ENCODE measurements at regions not wholly inside any gene's neighbourhood (a gene's known extent, or its start where the extent isn't known, plus 50 kb on each side); places are given as distances from the start of the nearest gene placed in this dataset.

DNA sequence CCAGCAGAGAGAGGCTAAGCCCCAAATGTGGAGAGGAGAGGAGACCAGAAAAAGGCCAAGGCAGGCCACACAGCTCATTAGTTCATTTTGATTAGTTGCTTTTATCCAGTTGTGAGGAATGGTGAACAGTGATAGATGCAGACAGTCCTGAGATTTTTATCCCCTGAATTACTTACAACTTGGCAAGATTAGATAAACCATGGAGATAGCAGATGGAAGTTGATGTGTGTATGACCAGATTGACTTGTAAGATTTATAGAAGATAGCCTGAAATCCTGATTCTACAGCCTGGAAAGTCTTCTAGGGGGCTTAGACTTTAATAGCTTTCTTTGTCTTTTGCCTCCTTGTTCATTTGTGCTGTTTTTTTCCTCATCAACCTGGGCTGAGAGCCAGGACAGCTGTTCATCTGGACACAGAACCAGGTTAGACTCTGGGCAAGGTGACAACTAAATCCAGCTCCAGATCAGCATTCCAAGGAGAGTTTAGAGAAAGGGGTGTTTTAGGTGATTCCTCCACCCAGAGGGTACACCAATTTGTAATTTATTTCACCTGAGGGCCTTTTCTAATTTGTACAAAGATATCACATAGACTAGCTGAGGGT, 215.5 kb downstream of the SPATA18 start:
- Mint-ChIP-seq H3K4me1 (ENCODE audit: unreplicated experiment) (no peaks in the 10 kb centered on the region), H3K9me3 (ENCODE audit: unreplicated experiment) (no peaks in the 10 kb centered on the region), H3K36me3 (ENCODE audit: unreplicated experiment) (no peaks in the 10 kb centered on the region), H3K27me3 (ENCODE audit: unreplicated experiment) (peaks cover 6% of the 10 kb centered on the region), H3K27ac (ENCODE audit: unreplicated experiment) (no peak overlapping the region), H3K4me3 (ENCODE audit: unreplicated experiment) (no peak overlapping the region)
- DNase-seq (ENCODE audit: extremely low spot score, unreplicated experiment), result no peak
- no peak for TF ChIP-seq CTCF (IDR thresholded peaks at IDR 0.05)

DNA sequence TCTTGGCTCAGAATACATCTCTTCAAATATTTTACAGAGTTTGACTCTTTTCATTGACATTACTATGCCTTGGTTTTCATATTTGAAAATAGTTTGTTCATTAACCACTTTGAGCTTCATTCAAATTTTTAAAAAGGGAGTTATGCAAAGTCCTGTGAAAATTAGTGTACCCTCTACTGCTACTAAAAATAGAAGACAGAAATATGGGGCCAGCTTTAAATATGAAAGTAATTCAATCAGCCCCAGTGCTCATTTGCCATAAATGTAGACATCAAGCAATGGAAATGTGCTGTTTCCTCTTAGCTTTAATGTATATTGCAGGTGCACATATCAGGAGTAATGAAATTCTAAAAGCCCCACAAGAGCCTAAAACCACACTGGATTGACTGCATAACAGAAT, 218.7 kb downstream of the SPATA18 start:
- no peak for TF ChIP-seq CTCF (IDR thresholded peaks at IDR 0.05)
- Mint-ChIP-seq H3K27ac (ENCODE audit: unreplicated experiment) (no peak overlapping the region), H3K36me3 (ENCODE audit: unreplicated experiment) (no peaks in the 10 kb centered on the region), H3K4me3 (ENCODE audit: unreplicated experiment) (no peak overlapping the region), H3K27me3 (ENCODE audit: unreplicated experiment) (peaks cover 7% of the 10 kb centered on the region), H3K4me1 (ENCODE audit: unreplicated experiment) (no peaks in the 10 kb centered on the region), H3K9me3 (ENCODE audit: unreplicated experiment) (peaks cover 13% of the 10 kb centered on the region)
- DNase-seq (ENCODE audit: extremely low spot score, unreplicated experiment), result no peak

- Mint-ChIP-seq H3K27me3 (ENCODE audit: unreplicated experiment) (peaks cover 5% of the 10 kb centered on the region), H3K36me3 (ENCODE audit: unreplicated experiment) (no peaks in the 10 kb centered on the region), H3K9me3 (ENCODE audit: unreplicated experiment) (peaks cover 25% of the 10 kb centered on the region), H3K4me3 (ENCODE audit: unreplicated experiment) (no peak overlapping the region), H3K4me1 (ENCODE audit: unreplicated experiment) (no peaks in the 10 kb centered on the region), H3K27ac (ENCODE audit: unreplicated experiment) (no peak overlapping the region)
- DNase-seq (ENCODE audit: extremely low spot score, unreplicated experiment), result no peak
- TF ChIP-seq CTCF (IDR thresholded peaks at IDR 0.05), result no peak
These were observed 222.8 kb downstream of the SPATA18 start for GRCh38 chr4:52273885-52274284.

DNA sequence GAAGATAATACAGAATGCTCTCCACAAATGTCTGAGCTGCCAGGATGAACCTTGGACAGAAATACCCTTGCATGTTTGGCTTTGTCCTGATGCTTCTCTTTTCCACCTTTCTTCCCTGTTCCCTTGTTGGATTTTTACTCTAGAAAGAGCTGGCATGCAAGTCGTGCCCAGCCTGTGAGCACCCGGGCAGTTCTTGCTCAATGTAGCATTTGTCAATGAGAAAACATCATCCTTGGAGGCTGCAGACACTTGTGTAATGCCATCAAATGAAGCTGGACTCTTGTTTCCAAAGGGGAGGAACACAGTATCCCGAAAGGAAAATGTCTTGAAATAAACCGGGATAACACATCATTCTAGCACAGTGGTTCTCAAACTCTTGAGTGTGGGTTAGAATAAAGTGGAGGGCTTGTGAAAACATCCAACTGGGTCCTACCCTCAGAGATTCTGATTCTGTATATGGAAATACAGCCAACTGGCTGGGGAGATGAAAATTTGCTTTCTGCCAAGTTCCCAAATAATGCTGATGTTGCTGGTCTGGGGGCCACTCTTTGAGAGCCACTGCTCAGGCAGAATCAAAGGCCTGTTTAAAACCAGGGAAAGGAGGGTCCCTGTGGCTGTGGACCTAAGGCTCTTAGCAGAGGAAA, 237.2 kb downstream of the SPATA18 start:
- DNase-seq (ENCODE audit: extremely low spot score, unreplicated experiment), result no peak
- H3K9me3 Mint-ChIP-seq (ENCODE audit: unreplicated experiment), result no peaks in the 10 kb centered on the region
- no peak for TF ChIP-seq CTCF (IDR thresholded peaks at IDR 0.05)
- no peaks in the 10 kb centered on the region for H3K36me3 Mint-ChIP-seq (ENCODE audit: unreplicated experiment)
- H3K27ac Mint-ChIP-seq (ENCODE audit: unreplicated experiment), result no peak overlapping the region
- no peak overlapping the region for H3K4me3 Mint-ChIP-seq (ENCODE audit: unreplicated experiment)
- H3K4me1 Mint-ChIP-seq (ENCODE audit: unreplicated experiment), result no peaks in the 10 kb centered on the region
- H3K27me3 Mint-ChIP-seq (ENCODE audit: unreplicated experiment), result peaks cover 10% of the 10 kb centered on the region

DNA sequence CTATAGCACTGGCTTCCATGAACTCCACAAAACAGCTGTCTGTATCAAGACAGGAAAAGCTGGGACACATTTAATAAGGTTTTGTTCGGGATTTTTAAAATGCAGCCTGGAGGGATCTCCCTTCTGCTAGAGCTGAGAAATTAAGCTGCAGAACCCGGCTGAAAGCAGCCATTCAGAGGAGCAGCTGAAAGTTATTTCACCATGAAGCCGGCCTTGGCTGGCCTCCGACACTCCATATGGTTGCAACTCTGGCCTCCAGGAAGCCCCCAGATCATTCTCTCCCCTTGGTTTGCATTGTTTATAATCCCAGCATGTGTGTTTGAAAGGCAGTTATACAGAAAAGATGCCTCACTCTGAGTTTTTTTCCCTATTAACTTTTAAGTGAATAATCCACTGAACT, 239.4 kb downstream of the SPATA18 start:
- Mint-ChIP-seq H3K36me3 (ENCODE audit: unreplicated experiment) (no peaks in the 10 kb centered on the region), H3K4me1 (ENCODE audit: unreplicated experiment) (no peaks in the 10 kb centered on the region), H3K4me3 (ENCODE audit: unreplicated experiment) (no peak overlapping the region), H3K9me3 (ENCODE audit: unreplicated experiment) (no peaks in the 10 kb centered on the region), H3K27ac (ENCODE audit: unreplicated experiment) (no peak overlapping the region), H3K27me3 (ENCODE audit: unreplicated experiment) (peaks cover 6% of the 10 kb centered on the region)
- no peak for DNase-seq (ENCODE audit: extremely low spot score, unreplicated experiment)
- no peak for TF ChIP-seq CTCF (IDR thresholded peaks at IDR 0.05)
